ENCODE measurements at regions not wholly inside any gene's neighbourhood (a gene's known extent, or its start where the extent isn't known, plus 50 kb on each side); places are given as distances from the start of the nearest gene placed in this dataset.

- DNase-seq, result no peak
Observed at GRCh38 chr7:156148547-156148946, 336.3 kb upstream of the SHH start.

GRCh38 chr7:156147756-156148504 is 335.7 kb upstream of the SHH start:
- no peak for DNase-seq

- no peak for DNase-seq
Observed at GRCh38 chr7:156147104-156147503, 334.8 kb upstream of the SHH start.

- DNase-seq, result no peak
Observed at GRCh38 chr7:156145996-156146395, 333.7 kb upstream of the SHH start.

- no peak for DNase-seq
Observed at GRCh38 chr7:156145184-156145583, 332.9 kb upstream of the SHH start.

- DNase-seq, result no peak
Observed at GRCh38 chr7:156143683-156144082, 331.4 kb upstream of the SHH start.

- no peak for DNase-seq
Observed at GRCh38 chr7:156143158-156143557, 330.9 kb upstream of the SHH start.

GRCh38 chr7:156141941-156142340 is 329.7 kb upstream of the SHH start:
- no peak for DNase-seq

GRCh38 chr7:156140896-156141295 is 328.6 kb upstream of the SHH start:
- no peak for DNase-seq

GRCh38 chr7:156140447-156140846 is 328.2 kb upstream of the SHH start:
- no peak for DNase-seq

- no peak for DNase-seq
Observed at GRCh38 chr7:156139633-156140032, 327.4 kb upstream of the SHH start.

- DNase-seq, result no peak
Observed at GRCh38 chr7:156139112-156139511, 326.8 kb upstream of the SHH start.

GRCh38 chr7:156131881-156132280 is 319.6 kb upstream of the SHH start:
- DNase-seq, result no peak

- no peak for DNase-seq
Observed at GRCh38 chr7:156129522-156129921, 317.3 kb upstream of the SHH start.

- DNase-seq, result no peak
Observed at GRCh38 chr7:156128496-156128895, 316.2 kb upstream of the SHH start.

- no peak for DNase-seq
Observed at GRCh38 chr7:156127166-156128134, 315.2 kb upstream of the SHH start.

GRCh38 chr7:156125841-156126730 is 313.8 kb upstream of the SHH start:
- no peak for DNase-seq

GRCh38 chr7:156124356-156124755 is 312.1 kb upstream of the SHH start:
- no peak for DNase-seq

GRCh38 chr7:156123362-156123761 is 311.1 kb upstream of the SHH start:
- no peak for DNase-seq

GRCh38 chr7:156122752-156123354 is 310.6 kb upstream of the SHH start:
- DNase-seq, result no peak

GRCh38 chr7:156121956-156122355 is 309.7 kb upstream of the SHH start:
- no peak for DNase-seq

- DNase-seq, result no peak
Observed at GRCh38 chr7:156121434-156121833, 309.2 kb upstream of the SHH start.

- no peak for DNase-seq
Observed at GRCh38 chr7:156120552-156120951, 308.3 kb upstream of the SHH start.

All from activated naive CD4-positive, alpha-beta T cell treated with anti-CD3 and anti-CD28 coated beads, Interleukin-2, amount 50 U/mL, for 16 hours (primary cell).